ES-I3 (cell line): ENCODE measurements at regions not wholly inside any gene's neighbourhood (a gene's known extent, or its start where the extent isn't known, plus 50 kb on each side); places are given as distances from the start of the nearest gene placed in this dataset.
"Not testable (repeated sequence)": the region's sequence is repeated elsewhere in the genome, so short reads cannot be mapped to it uniquely, and the experiment has no call there.

Experiments
- H3K36me3 ChIP-seq: 2 replicates; pipeline ENCODE4 v1.6.1; 2013; ENCODE audit warnings: mild to moderate bottlenecking, low read length, control low read depth, moderate library complexity; ENCODE audit not compliant: insufficient read depth
- H3K4me1 ChIP-seq: 2 replicates; pipeline ENCODE4 v1.6.1; 2013; ENCODE audit warnings: mild to moderate bottlenecking, control low read depth, low read length; ENCODE audit not compliant: insufficient read depth
- H3K9ac ChIP-seq: 2 replicates; pipeline ENCODE4 v1.6.1; 2013; ENCODE audit warnings: low read depth, mild to moderate bottlenecking, low read length, moderate library complexity
- H3K9me3 ChIP-seq: 2 replicates; pipeline ENCODE4 v1.6.1; 2013; ENCODE audit warnings: mild to moderate bottlenecking, low read length, moderate library complexity; ENCODE audit not compliant: control insufficient read depth, insufficient read depth

GRCh38 chr16:79882340-79883005 lies 281.9 kb upstream of the MAF start:
- Histone ChIP-seq H3K9me3 (no peaks in the 10 kb centered on the region; the same call in 1 of the 2 replicates), H3K9ac (no peak overlapping the region), H3K36me3 (no peaks in the 10 kb centered on the region), H3K4me1 (no peaks in the 10 kb centered on the region)

DNA sequence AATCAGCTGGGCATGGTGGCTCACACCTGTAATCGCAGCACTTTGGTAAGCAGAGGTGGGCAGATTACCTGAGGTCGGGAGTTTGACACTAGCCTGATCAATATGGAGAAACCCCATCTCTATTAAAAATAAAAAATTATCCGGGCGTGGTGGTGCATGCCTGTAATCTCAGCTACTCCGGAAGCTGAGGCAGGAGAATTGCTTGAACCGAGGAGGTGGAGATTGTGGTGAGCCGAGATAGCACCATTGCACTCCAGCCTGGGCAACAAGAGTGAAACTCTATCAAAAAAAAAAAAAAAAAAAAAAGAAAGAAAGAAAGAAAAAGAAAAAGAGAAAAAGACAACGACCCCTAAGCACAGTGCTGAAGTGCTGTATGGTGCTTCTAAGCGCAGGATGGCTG lies 280.6 kb upstream of the MAF start:
- not testable (repeated sequence) for H3K4me1 ChIP-seq, H3K9ac ChIP-seq, H3K36me3 ChIP-seq, H3K9me3 ChIP-seq

- no peaks in the 10 kb centered on the region for H3K36me3 ChIP-seq
- no peaks in the 10 kb centered on the region; the same call in 1 of the 2 replicates for H3K4me1 ChIP-seq
- no peaks in the 10 kb centered on the region for H3K9me3 ChIP-seq
- no peak overlapping the region for H3K9ac ChIP-seq
Measured at GRCh38 chr16:79876332-79876730, 275.8 kb upstream of the MAF start.

DNA sequence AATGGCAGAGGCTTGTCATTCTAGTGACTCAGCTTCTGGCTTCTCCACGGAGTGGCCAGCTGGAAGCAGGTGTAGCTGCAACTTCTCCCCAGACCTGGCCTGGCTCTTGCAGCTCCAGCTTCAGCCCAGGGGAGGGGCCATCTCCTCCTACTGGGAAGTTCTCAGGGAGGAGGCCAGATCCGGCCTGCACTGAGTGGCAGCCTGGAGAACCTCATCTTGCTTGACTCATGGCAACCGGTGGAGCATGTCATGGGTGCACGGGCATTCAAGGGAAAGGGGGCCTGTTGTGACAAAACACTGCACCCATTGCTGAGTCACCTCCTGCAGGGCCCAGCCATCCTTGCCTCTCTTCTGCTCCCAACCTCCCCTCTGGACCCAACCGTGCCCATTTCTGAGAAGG lies 273.9 kb upstream of the MAF start:
- Histone ChIP-seq H3K9ac (no peak overlapping the region), H3K4me1 (no peaks in the 10 kb centered on the region; the same call in 1 of the 2 replicates), H3K36me3 (no peaks in the 10 kb centered on the region), H3K9me3 (no peaks in the 10 kb centered on the region)

DNA sequence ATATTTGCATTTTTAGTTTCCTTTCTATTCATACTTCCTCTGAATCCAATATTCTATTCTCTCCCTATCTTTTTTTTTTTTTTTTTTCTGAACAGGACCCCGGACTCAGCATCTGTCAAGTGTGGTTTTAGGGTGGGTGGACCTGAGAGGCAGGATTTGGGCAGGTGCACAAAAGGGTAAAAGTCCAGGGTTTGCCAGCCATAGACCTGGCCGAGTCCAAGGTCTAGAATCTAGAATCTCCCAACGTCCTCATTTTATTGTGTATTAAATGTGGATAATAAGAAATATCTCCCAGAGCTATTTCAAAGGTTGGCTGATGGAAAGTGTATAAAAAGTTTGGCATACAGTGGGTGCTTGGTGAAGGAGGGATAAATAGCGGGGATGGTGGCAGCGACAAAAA lies 273.3 kb upstream of the MAF start:
- no peak overlapping the region for H3K9ac ChIP-seq
- no peaks in the 10 kb centered on the region for H3K36me3 ChIP-seq
- no peaks in the 10 kb centered on the region; the same call in 1 of the 2 replicates for H3K4me1 ChIP-seq
- H3K9me3 ChIP-seq, result no peaks in the 10 kb centered on the region

DNA sequence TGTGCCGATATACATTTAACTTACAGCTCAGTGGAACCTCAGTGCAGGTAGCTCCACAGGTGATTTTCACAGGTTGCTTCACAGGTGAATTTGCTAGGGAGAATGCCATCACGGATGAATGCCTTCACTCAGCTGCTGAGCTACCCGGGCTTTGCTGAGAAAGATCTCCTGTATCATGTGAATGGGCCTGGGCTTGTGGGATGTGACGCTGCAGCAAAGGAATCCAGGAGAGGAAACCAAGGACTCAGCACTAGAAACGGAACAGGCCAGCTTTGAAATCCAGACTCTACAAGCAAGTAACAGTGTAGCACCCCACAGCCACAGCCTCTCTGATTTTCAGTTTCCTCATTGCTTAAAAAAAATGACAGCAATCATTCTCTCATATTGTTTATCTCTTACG lies 271.4 kb upstream of the MAF start:
- Histone ChIP-seq H3K9me3 (no peaks in the 10 kb centered on the region), H3K4me1 (no peaks in the 10 kb centered on the region; the same call in 1 of the 2 replicates), H3K9ac (no peak overlapping the region), H3K36me3 (no peaks in the 10 kb centered on the region)

GRCh38 chr16:79870016-79870886 lies 269.7 kb upstream of the MAF start:
- Histone ChIP-seq H3K9ac (no peak overlapping the region), H3K9me3 (no peaks in the 10 kb centered on the region), H3K4me1 (no peaks in the 10 kb centered on the region), H3K36me3 (no peaks in the 10 kb centered on the region)

GRCh38 chr16:79869304-79870015 lies 268.9 kb upstream of the MAF start:
- H3K9ac ChIP-seq, result no peak overlapping the region
- H3K36me3 ChIP-seq, result no peaks in the 10 kb centered on the region
- H3K9me3 ChIP-seq, result no peaks in the 10 kb centered on the region
- H3K4me1 ChIP-seq, result no peaks in the 10 kb centered on the region

GRCh38 chr16:79868841-79869240 lies 268.3 kb upstream of the MAF start:
- Histone ChIP-seq H3K9me3 (no peaks in the 10 kb centered on the region), H3K36me3 (no peaks in the 10 kb centered on the region), H3K9ac (no peak overlapping the region), H3K4me1 (no peaks in the 10 kb centered on the region)

DNA sequence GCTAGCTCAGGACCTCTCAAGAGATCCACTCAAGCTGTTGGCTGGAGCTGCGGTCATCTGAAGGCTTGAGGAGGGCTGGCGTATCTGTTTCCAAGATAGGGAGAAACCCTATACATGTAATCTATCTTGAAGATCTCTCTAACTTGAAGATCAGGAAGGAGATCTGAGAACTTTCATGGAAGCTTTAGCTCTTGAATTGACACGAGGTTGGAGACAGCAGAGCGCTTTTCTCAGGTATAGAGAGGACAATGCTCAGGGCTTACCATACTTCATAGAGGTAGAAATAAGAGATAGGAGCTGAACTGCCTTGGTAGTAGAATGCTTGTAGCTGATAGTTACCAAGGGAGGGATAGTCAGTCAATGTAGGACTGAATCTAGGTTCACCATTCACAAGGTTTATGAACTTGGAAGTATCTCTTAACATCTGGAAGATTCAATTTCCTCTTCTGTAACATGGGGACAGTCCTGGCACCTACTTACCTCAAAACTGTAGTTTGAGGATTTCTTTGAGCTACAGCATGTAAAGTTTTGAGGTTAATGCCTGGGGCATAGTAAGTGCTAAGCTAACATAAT lies 267.0 kb upstream of the MAF start:
- Histone ChIP-seq H3K4me1 (no peaks in the 10 kb centered on the region), H3K9me3 (no peaks in the 10 kb centered on the region), H3K9ac (no peak overlapping the region), H3K36me3 (no peaks in the 10 kb centered on the region)

GRCh38 chr16:79865918-79866317 lies 265.4 kb upstream of the MAF start:
- no peaks in the 10 kb centered on the region for H3K9me3 ChIP-seq
- no peak overlapping the region for H3K9ac ChIP-seq
- H3K36me3 ChIP-seq, result no peaks in the 10 kb centered on the region
- no peaks in the 10 kb centered on the region for H3K4me1 ChIP-seq

- no peak overlapping the region for H3K9ac ChIP-seq
- H3K4me1 ChIP-seq, result no peaks in the 10 kb centered on the region
- H3K9me3 ChIP-seq, result no peaks in the 10 kb centered on the region
- H3K36me3 ChIP-seq, result no peaks in the 10 kb centered on the region
Measured at GRCh38 chr16:79864781-79865391, 264.3 kb upstream of the MAF start.

GRCh38 chr16:79864032-79864780 lies 263.7 kb upstream of the MAF start:
- H3K9ac ChIP-seq, result no peak overlapping the region
- no peaks in the 10 kb centered on the region for H3K36me3 ChIP-seq
- H3K9me3 ChIP-seq, result no peaks in the 10 kb centered on the region
- no peaks in the 10 kb centered on the region for H3K4me1 ChIP-seq
